ENCODE measurements at regions not wholly inside any gene's neighbourhood (a gene's known extent, or its start where the extent isn't known, plus 50 kb on each side); places are given as distances from the start of the nearest gene placed in this dataset.

DNA sequence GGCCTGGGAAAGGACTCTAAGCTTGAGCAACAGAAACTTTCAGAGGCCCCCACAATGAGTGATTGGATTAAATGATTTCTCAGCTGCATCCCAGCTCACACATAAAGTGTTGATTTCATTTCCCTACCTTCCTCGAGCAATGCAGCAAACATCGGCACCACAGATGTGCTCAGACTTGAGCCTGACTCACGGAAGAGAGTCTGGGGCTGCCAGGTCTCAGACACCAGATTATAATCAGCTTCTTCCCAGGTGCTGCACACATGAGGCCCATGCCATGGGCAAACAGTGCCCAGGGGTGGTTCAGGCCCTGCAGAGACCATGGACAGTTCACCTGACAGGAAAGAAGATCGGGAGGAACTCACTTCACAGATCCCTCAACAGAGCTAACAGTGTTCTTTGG is 226.6 kb upstream of the TENM4 start:
- TF ChIP-seq, protein P1, sequence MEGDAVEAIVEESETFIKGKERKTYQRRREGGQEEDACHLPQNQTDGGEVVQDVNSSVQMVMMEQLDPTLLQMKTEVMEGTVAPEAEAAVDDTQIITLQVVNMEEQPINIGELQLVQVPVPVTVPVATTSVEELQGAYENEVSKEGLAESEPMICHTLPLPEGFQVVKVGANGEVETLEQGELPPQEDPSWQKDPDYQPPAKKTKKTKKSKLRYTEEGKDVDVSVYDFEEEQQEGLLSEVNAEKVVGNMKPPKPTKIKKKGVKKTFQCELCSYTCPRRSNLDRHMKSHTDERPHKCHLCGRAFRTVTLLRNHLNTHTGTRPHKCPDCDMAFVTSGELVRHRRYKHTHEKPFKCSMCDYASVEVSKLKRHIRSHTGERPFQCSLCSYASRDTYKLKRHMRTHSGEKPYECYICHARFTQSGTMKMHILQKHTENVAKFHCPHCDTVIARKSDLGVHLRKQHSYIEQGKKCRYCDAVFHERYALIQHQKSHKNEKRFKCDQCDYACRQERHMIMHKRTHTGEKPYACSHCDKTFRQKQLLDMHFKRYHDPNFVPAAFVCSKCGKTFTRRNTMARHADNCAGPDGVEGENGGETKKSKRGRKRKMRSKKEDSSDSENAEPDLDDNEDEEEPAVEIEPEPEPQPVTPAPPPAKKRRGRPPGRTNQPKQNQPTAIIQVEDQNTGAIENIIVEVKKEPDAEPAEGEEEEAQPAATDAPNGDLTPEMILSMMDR (conservative IDR thresholded peaks at IDR 0.05; ENCODE audit: low read depth, low read length) = no peak
- no peak for TF ChIP-seq EZH2 (IDR thresholded peaks at IDR 0.05; ENCODE audit: low read length, unreplicated experiment)
- no peak for TF ChIP-seq EZH2phosphoT487 (IDR thresholded peaks at IDR 0.05; ENCODE audit: borderline replicate concordance, low read length)

All from PC-3 (cell line).